ENCODE measurements at regions not wholly inside any gene's neighbourhood (a gene's known extent, or its start where the extent isn't known, plus 50 kb on each side); places are given as distances from the start of the nearest gene placed in this dataset.

- peak; percentile 21 for DNase-seq
Measured at GRCh38 chr18:67710639-67711038, 194.1 kb upstream of the DSEL start.

- peak; percentile 42 for DNase-seq
Measured at GRCh38 chr18:67705748-67706147, 189.2 kb upstream of the DSEL start.

DNA sequence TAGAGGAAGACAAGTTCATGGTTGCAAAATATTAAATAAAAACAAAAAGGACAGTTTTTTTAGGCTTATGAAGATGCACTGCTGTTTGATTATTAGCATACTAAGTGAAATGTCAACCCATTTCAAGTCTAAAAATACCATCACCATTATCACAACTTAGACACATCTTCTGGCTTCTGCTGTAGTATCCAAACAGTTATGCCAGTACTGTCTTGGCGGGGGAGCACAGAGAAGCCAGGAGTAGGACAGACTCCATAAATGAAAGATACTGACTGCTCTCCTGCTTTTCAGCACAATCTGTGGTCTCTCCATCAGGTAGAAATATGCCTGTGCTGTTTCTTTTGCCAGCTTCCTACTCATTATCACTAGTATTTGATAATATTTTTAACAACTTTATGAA is 179.2 kb upstream of the DSEL start:
- DNase-seq, result no peak

DNA sequence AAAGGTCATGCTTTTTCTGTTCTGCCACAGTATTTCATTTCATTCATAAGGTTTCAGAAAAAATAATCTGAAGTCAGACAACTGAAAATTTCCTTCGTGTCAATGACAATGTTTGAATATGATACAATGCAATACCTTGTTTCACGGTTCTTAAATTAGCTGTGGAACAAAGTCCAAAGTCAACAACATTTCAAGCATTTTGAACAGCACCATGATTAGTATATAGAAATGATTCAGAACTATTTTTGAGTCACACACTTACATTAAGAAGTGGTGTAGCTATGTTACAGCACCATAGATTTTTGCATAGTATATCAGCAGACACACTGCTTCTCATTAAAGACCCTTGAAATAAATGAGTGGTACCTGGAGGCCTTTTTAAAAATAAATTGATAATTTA is 178.3 kb upstream of the DSEL start:
- no peak for DNase-seq

- DNase-seq, result no peak
Measured at GRCh38 chr18:67692811-67693210, 176.3 kb upstream of the DSEL start.

- no peak for DNase-seq
Measured at GRCh38 chr18:67682516-67682915, 166.0 kb upstream of the DSEL start.

DNA sequence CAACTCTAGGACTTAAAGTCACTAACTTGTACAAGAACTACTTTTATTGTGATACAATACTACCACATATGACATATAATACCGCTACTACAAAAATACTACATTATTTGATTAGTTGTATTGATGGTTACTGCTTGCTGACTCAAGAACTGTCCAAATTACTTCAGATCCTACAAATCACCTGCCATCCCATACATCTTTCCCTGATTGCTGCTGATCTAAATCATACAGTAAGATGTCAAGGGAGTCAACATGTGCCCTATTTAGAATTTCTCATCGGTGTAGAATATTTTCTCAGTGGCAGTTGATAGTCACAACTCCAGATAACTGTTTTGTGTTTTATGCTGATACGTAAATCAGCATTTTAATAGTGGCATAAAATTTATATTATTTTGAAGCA is 161.0 kb upstream of the DSEL start:
- DNase-seq, result no peak

GRCh38 chr18:67672716-67673115 is 156.2 kb upstream of the DSEL start:
- no peak for DNase-seq

DNA sequence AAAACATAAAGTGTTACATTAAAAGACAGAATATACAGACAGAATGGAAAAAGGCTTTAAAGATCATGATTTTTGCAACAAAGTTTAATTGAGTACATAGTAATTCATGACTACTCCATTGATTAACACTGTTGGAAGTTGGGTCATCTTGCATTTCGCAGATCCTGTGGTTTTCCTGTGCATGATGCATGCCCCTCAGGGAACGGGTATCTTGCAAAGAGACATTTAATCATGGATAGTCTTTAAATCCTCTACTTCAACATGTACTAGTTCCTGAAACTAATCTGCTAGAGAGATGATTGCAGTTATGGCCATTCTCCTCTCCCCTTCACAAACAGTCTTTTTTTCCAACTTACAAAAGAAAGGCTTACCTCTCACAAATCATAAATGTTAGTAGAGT is 155.6 kb upstream of the DSEL start:
- no peak for DNase-seq

DNA sequence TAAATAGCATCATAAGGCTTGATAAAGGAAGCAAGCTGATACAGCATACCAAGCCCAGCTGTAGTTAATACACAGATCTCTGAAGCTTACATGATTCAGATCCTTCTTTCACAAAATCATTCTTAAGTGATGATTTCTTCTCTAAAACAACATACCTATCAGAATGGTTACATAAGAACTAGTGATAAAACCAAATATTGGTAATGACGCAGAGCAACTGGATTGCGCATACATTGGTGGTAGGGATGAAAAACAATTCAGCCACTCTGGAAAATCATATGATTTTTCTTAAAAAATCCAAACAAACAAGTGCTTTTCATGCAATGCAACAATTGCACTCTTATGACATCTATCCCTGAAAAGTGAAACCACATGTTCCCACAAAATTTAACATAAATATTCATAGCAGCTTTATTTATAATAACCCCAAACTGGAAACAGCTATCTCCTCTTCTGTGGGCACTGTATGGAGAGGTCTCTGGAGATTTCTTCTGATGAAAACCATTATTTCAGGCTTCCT is 153.6 kb upstream of the DSEL start:
- no peak for DNase-seq

- DNase-seq, result peak; percentile 12
Measured at GRCh38 chr18:67665266-67665665, 148.7 kb upstream of the DSEL start.

DNA sequence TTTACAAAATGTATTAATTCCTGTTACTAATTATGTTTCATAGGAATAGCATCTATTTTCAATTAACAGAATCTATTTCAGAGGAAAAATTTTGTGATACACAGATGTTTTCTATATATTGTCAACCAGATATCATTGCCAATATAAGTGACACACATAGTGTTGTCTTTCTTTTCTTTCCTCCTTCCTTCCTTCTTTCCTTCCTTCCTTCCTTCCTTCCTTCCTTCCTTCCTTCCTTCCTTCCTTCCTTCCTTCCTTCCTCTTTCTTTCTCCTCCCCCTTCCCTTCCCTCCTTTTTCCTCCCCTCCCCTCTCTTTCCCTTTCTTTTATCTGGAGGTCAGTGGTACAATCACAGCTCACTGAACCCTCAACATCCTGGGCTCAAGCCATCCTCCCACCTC is 146.5 kb upstream of the DSEL start:
- no peak for DNase-seq

GRCh38 chr18:67661555-67661954 is 145.0 kb upstream of the DSEL start:
- no peak for DNase-seq

GRCh38 chr18:67654101-67654500 is 137.6 kb upstream of the DSEL start:
- DNase-seq, result no peak

- DNase-seq, result peak; percentile 58
Measured at GRCh38 chr18:67652288-67652687, 135.8 kb upstream of the DSEL start.

- DNase-seq, result peak; percentile 6
Measured at GRCh38 chr18:67651438-67651837, 134.9 kb upstream of the DSEL start.

- DNase-seq, result no peak
Measured at GRCh38 chr18:67650686-67651385, 134.3 kb upstream of the DSEL start.

DNA sequence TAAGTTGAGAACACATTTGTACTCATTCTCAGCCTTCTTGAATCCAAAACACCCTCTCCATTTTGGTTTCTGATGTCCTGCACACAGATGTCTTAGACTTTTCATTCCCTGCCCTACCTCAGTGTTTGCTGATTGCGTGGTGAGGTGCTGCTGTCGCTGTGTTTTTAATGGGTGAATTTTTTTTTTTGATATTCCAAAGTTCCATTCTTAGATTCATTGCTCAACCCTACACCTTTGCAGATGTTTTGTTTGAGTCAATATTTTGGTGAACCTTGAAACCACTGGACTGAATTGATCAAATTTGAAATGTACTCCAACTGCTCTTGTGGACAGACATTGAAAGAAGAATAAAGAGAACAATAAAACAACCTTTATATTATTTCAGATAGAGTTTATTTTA is 130.4 kb upstream of the DSEL start:
- no peak for DNase-seq

DNA sequence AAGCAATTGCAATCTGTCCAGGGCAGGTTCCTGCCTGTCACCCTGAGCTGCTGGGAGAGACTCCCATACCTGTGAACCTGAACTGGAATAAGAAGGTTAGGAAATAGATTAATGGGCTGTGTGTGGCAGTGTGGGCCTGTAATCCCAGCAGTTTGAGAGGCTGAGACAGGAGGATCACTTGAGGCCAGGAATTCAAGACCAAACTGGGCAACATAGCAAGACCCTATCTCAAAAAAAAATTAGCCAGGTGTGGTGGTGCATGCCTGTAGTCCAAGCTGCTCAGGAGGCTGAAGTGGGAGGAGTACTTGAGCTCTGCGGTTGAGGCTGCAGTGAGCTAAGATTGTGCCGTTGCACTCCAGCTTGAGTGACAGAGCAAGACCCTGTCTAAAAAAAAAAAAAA is 127.7 kb upstream of the DSEL start:
- no peak for DNase-seq

- no peak for DNase-seq
Measured at GRCh38 chr18:67639872-67640271, 123.4 kb upstream of the DSEL start.

DNA sequence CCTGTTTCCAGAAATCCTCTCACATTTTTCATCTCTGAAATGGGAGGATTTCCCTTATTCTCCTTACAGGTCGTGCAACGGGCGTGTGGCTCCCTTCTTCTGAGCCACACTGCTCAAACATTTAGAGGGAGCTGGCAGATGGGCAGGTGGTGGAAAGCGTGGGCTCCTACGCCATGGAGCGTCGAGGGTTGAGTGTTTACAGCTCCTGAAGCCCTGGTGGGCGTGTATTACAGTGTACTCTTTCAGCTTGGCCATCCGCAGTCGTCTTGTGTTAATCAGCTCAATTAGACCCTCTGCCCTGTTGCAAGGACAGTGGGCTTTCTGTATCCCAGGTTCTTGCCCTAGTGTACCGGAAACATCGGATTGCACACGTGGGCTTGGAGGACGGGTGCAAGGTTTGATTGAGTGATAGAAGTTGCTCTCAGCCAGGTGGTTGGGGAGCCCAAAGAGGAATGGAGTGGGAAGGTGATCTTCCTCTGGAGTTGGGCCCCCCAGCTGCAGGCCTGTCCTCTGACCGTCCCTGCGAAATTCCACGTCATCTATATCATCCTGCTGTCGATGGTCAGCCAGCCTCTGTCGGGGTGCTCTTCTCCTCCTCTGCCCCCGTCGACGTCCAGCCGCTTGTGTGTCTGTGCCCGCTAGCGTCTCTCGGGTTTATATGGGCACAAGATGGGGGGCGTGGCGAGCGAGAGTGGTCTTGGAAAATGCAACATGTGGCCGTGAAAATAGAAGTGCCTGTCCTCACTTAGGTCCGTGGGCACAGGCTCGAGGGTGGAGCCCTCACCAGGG is 120.3 kb upstream of the DSEL start:
- peak; percentile 12 for DNase-seq

GRCh38 chr18:67634631-67635338 is 118.3 kb upstream of the DSEL start:
- DNase-seq, result no peak

DNA sequence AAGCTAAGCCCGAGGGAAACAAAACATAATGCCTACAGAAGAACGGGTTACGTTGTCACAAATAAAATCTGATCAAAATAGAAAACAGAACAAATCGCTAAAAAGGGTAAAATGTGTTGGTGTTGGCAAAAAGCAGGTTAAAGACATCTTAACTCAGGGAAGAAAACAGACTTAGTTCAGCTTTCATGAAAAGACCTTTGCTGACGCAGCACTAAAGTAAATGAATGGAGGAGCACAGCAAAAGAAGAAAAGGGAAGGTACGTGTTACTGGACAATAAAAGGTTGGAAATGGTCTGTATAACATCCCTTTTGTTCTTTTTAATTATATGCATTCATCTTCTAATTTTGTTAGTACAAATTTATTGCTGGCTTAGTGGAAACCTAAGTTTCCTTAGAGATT is 117.4 kb upstream of the DSEL start:
- no peak for DNase-seq

DNA sequence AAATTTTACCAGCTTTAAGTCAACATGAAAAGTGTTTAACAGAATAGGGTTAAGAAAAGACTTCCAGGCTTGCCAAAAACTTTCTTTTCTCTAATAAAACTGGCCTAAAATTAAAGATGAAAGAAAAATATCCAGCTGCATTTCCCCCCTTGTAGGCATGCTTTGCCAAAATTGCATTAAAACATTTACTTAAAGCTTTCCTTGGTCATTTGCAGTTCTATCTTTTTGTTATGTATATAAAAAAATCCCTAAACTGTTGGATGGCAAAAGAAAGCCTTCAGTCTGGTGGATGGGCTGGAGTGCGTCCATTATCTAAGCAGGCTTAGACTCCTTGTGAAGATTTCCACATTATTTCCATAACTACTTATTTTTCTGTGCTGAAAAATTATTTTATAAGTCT is 105.4 kb upstream of the DSEL start:
- DNase-seq, result no peak
